Left hindlimb (tissue), 1 donor: ENCODE measurements at regions not wholly inside any gene's neighbourhood (a gene's known extent, or its start where the extent isn't known, plus 50 kb on each side); places are given as distances from the start of the nearest gene placed in this dataset.
"Not testable (repeated sequence)": the region's sequence is repeated elsewhere in the genome, so short reads cannot be mapped to it uniquely, and the experiment has no call there.

Experiments
- DNase-seq: peaks from one replicate; pipeline ENCODE4 v3.0.0-alpha.2; 2018

DNA sequence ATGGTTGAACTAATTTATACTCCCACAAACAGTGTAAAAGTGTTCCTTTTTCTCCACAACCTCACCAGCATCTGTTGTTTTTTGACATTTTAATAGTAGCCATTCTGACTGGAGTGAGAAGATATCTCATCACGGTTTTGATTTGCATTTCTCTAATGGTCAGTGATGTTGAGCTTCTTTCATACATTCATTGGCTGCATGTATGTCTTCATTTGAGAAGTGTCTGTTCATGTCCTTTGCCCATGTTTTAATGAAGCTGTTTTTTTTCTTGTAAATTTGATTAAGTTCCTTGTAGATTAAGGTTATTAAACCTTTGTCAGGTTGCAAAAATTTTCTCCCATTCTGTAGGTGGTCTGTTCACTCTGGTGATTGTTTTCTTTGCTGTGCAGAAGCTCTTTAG is 281.1 kb downstream of the PTH2R start:
- DNase-seq: not testable (repeated sequence)

DNA sequence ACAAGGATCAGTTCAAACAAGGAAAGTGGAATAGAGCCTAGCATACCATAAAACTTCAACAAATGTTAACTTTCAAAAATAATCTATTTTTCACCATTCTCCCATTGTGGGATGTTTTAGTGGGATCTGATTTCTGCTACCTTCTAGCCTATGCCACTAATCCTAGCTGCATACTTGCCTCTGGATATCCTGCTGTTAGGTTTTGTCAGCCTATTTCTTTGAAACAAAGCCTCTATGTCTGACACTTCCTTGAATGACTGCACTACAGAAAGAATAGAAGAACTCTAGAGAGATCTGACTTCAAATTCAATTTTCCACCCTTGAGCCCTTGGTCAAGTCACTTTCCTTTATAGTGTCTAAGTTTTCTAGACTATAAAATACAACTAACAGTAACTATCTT is 291.5 kb downstream of the PTH2R start:
- DNase-seq: no peak

DNA sequence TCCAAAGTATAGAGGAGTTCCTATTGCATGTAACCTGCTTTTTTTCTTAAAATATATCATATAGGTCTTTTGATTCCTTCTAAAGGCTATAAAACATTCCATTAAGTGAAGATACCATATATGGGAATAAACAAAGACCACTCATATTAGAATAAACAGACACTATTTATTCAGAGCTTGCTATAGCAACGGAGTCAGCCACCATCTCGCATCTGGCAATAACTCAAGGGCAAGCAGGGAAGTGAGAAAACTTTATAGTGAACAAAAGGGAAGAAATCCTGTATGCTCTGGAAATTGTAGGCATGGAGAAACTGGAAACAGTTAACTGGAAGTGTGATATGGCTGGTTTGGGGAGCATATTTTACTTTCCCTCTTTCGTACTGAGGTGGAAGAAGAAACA is 301.9 kb downstream of the PTH2R start:
- DNase-seq: no peak

DNA sequence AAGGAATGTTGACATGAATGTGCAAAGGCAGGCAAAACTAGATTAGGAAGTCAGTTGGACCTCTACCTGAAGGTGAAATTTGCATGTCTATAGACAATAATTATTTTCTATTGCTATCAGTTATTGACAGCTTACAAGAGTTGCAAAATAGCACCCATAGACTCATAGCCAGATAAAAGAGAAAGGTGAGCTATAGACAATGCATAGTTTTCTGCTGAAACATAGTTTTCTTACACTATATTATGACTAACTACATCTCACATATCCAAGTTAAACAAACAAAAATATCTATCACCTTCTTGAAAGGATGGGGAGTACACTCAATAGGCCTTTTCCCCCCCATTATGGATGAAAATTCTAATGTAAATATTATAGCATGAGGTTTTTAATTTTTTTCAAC is 305.0 kb downstream of the PTH2R start:
- no peak for DNase-seq

DNA sequence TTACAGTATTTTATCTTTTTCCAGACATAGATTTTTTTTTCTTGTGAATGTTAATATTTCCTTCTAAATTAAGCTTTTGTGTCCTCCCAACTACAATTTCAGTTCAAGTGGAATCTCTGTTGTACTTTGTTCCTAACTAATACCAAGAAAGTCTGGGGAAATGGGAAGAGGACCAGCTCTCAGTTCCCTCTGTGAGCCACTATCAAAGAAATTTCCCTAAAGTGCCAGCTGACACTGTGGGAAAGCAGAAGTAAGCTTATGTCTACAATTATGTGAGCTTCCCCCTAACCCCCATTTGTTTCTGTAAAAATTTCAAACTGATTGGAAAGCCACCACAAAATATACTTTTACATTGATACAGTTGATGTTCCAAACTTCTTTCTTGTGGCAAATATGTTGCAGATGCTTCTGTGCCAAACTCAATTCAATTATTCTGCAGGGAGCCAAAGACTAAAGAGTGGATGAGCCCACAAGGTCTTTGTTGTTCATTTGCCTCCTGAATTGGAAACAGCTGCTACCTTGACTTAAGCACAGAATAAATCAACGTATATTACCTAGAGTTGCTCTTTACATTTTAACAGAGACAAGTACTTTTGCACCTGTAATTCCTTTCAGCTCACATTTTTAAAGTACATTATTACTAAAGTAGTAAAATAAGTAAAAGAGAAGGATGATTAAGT is 306.6 kb downstream of the PTH2R start:
- DNase-seq: no peak

GRCh38 chr2:208718828-208719227 is 312.2 kb downstream of the PTH2R start:
- no peak for DNase-seq

DNA sequence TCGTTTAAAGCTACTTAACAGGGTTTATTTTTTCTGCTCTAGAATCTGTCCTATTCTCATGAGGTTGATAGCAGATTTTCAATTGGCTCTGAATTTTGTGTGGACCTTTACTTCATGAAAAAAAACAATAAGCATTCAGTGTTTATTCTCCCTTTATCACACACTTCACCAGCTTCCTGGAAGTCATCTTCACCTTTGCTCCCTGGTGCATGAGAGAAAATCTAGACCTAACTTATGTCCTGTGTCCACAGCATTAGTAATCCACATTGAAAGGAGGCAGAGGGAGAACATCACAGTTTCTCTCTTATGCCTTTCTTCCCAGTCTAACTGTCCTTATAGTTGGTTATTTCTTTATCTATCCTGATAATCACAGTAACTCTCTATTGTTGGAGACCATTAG is 316.1 kb downstream of the PTH2R start:
- no peak for DNase-seq

GRCh38 chr2:208725280-208725679 is 318.7 kb downstream of the PTH2R start:
- DNase-seq: no peak

DNA sequence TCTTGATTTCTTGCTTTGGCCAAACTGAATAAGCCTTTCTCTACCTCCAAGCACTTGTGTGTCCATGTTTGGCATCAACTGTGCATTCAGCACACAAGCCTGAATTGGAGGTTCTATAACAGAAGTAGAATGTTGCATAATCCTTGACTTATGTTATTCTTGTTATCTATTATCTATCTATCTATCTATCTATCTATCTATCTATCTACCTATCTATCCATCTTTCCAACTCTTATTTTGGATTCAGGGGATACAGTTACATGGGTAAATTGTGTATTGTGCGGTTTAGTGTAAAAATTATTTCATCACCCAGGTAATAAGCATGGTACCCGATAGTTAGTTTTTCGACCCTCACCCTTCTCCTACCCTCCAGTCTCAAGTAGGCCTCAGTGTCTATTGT is 319.6 kb downstream of the PTH2R start:
- DNase-seq: no peak

GRCh38 chr2:208751663-208752415 is 345.2 kb downstream of the PTH2R start:
- DNase-seq: not testable (repeated sequence)

- no peak for DNase-seq
Measured at GRCh38 chr2:208757364-208757763, 350.8 kb downstream of the PTH2R start.

GRCh38 chr2:208773074-208773473 is 366.5 kb downstream of the PTH2R start:
- not testable (repeated sequence) for DNase-seq

- DNase-seq: peak; percentile 70
Measured at GRCh38 chr2:208781166-208781565, 374.6 kb downstream of the PTH2R start.

GRCh38 chr2:208782097-208782496 is 375.5 kb downstream of the PTH2R start:
- no peak for DNase-seq

GRCh38 chr2:208783184-208783583 is 376.6 kb downstream of the PTH2R start:
- DNase-seq: no peak

DNA sequence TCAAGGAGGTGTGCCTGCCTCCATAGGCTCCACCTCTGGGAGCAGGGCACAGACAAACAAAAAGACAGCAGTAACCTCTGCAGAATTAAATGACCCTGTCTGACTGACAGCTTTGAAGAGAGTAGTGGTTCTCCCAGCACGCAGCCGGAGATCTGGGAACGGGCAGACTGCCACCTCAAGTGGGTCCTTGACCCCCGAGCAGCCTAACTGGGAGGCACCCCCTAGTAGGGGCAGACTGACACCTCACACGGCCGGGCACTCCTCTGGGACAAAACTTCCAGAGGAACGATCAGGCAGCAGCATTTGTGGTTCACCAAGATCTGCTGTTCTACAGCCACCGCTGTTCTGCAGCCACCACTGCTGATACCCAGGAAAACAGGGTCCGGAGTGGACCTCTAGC is 378.2 kb downstream of the PTH2R start:
- not testable (repeated sequence) for DNase-seq

- DNase-seq: no peak
Measured at GRCh38 chr2:208791257-208791656, 384.7 kb downstream of the PTH2R start.

- DNase-seq: no peak
Measured at GRCh38 chr2:208792766-208793165, 386.2 kb downstream of the PTH2R start.

DNA sequence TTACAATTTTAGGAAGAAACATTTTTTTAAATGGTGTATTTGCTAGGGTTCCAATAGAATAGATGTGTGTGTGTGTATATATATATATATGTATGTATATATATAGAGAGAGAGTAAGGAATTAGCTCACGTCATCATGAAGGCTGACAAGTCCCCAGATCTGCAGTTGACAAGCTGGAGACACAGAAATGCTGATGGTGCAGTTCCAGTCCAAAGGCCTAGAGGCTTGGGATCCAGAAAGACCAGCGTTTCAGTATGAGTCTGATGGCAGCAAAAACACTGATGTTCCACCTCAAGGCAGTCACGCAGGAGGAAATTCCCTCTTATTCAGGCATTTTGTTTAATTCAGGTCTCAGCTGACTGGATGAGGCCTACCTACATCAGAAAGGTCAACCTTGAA is 386.8 kb downstream of the PTH2R start:
- DNase-seq: no peak

- DNase-seq: no peak
Measured at GRCh38 chr2:208794288-208794975, 387.8 kb downstream of the PTH2R start.

- no peak for DNase-seq
Measured at GRCh38 chr2:208798698-208799097, 392.1 kb downstream of the PTH2R start.

- DNase-seq: no peak
Measured at GRCh38 chr2:208799397-208799796, 392.8 kb downstream of the PTH2R start.

- not testable (repeated sequence) for DNase-seq
Measured at GRCh38 chr2:208800887-208801286, 394.3 kb downstream of the PTH2R start.

GRCh38 chr2:208807756-208808155 is 401.2 kb downstream of the PTH2R start:
- no peak for DNase-seq
